SK-N-SH (cell line): ENCODE measurements at regions not wholly inside any gene's neighbourhood (a gene's known extent, or its start where the extent isn't known, plus 50 kb on each side); places are given as distances from the start of the nearest gene placed in this dataset.

Experiments
- CTCF ChIA-PET: fragments of 300-600, 350-600 bp; formaldehyde crosslinking; extraction: SDS; loops from one replicate; lab custom pipeline; 2021; lab: Yijun Ruan, JAX
- POLR2A ChIA-PET: fragments of 350-600 bp; sonication (Branson Sonifier 250); formaldehyde crosslinking; extraction: SDS; loops from one replicate; lab custom pipeline; 2020; ENCODE audit warnings: antibody characterized with exemption, inconsistent platforms; lab: Yijun Ruan, JAX
- DNase-seq: peaks from one replicate; pipeline ENCODE4 v3.0.0; 2012
- H2AFZ ChIP-seq: fragments of 200-600 bp; sonication (generic); 2 replicates; pipeline ENCODE4 v1.8.1; 2016; ENCODE audit warnings: antibody characterized with exemption, mild to moderate bottlenecking, low read depth
- H3F3A ChIP-seq: fragments of 200-600 bp; sonication (generic); replicated peaks from 2 replicates; pipeline ENCODE3; 2016; ENCODE audit warnings: antibody characterized with exemption, mild to moderate bottlenecking; ENCODE audit not compliant: insufficient read depth
- H3K27ac ChIP-seq, 2 experiments: fragments of 200-500 bp in 1 of 2; fragments of 200-600 bp in 1 of 2; sonication (Bioruptor generic) in 1 of 2; sonication (generic), shearing (Covaris generic) in 1 of 2; 2 replicates each; pipeline versions ENCODE4 v1.5.1 to v1.6.1; 2014 to 2016; ENCODE audit warnings: low read depth in 2 of 2, inconsistent platforms in 1 of 2, low read length in 1 of 2, mild to moderate bottlenecking in 1 of 2, mixed read lengths in 1 of 2
- H3K27me3 ChIP-seq: fragments of 200-600 bp; sonication (generic), shearing (Covaris generic); 2 replicates; pipeline ENCODE4 v1.6.1; 2016; ENCODE audit warnings: mixed run types; ENCODE audit not compliant: insufficient read depth
- H3K36me3 ChIP-seq, 2 experiments: fragments of 200-500 bp in 1 of 2; fragments of 200-600 bp in 1 of 2; sonication (Bioruptor generic) in 1 of 2; sonication (generic) in 1 of 2; replicated peaks in 1 of 2; 2 replicates each; pipeline versions ENCODE3 to v1.5.1; 2014 to 2016; ENCODE audit warnings: low read length in 1 of 2, mild to moderate bottlenecking in 1 of 2; ENCODE audit not compliant: insufficient read depth in 2 of 2, control insufficient read depth in 1 of 2
- H3K4me1 ChIP-seq, 2 experiments: fragments of 200-500 bp in 1 of 2; fragments of 200-600 bp in 1 of 2; sonication (Bioruptor generic) in 1 of 2; sonication (generic), shearing (Covaris generic) in 1 of 2; 2 replicates each; pipeline versions ENCODE4 v1.5.1 to v1.6.1; 2014 to 2016; ENCODE audit warnings: low read depth in 1 of 2, low read length in 1 of 2, mixed run types in 1 of 2; ENCODE audit not compliant: insufficient read depth in 2 of 2, control insufficient read depth in 1 of 2
- H3K4me2 ChIP-seq: fragments of 200-600 bp; sonication (generic), shearing (Covaris generic); 2 replicates; pipeline ENCODE4 v1.6.1; 2017; ENCODE audit warnings: mixed run types
- H3K4me3 ChIP-seq, 2 experiments: fragments of 200-500 bp in 1 of 2; fragments of 200-600 bp in 1 of 2; sonication (Bioruptor generic) in 1 of 2; sonication (generic), shearing (Covaris generic) in 1 of 2; 2 replicates each; pipeline versions ENCODE4 v1.5.1 to v1.8.1; 2014 to 2016; ENCODE audit warnings: low read depth in 2 of 2, inconsistent platforms in 1 of 2, low read length in 1 of 2, mild to moderate bottlenecking in 1 of 2, mixed read lengths in 1 of 2, moderate library complexity in 1 of 2
- H3K79me2 ChIP-seq: fragments of 200-600 bp; sonication (generic); 2 replicates; pipeline ENCODE4 v1.8.1; 2017; ENCODE audit warnings: mild to moderate bottlenecking; ENCODE audit not compliant: insufficient read depth
- H3K9ac ChIP-seq: fragments of 200-600 bp; sonication (generic); 2 replicates; pipeline ENCODE4 v1.6.1; 2017; ENCODE audit warnings: mixed run types
- H3K9me2 ChIP-seq: fragments of 200-600 bp; sonication (generic); 2 replicates; pipeline ENCODE4 v1.6.1; 2017; ENCODE audit warnings: mixed run types
- H3K9me3 ChIP-seq: fragments of 200-600 bp; sonication (generic); 2 replicates; pipeline ENCODE4 v1.6.1; 2017; ENCODE audit warnings: mixed run types, mild to moderate bottlenecking, moderate library complexity
- H4K20me1 ChIP-seq: fragments of 200-600 bp; sonication (generic); 2 replicates; pipeline ENCODE4 v1.6.1; 2017; ENCODE audit warnings: mild to moderate bottlenecking, mixed run types; ENCODE audit not compliant: insufficient read depth
- CHD2 ChIP-seq: fragments of 150-350 bp; IDR thresholded peaks from 2 replicates; pipeline ENCODE4 v1.6.1; 2018; ENCODE audit warnings: low read length; ENCODE audit not compliant: partially characterized antibody
- ELF1 ChIP-seq: IDR thresholded peaks from 2 replicates; pipeline ENCODE4 v1.4.0; 2012
- FOSL2 ChIP-seq: IDR thresholded peaks from 2 replicates; pipeline ENCODE4 v1.4.0; 2012; ENCODE audit warnings: low read depth, mild to moderate bottlenecking, moderate library complexity, borderline replicate concordance
- FOXJ3 ChIP-seq: sonication (generic); formaldehyde crosslinking; IDR thresholded peaks from 2 replicates; pipeline ENCODE4 v1.5.1; 2020; ENCODE audit warnings: mild to moderate bottlenecking, missing genetic modification reagents
- MEF2A ChIP-seq: IDR thresholded peaks from 2 replicates; pipeline ENCODE4 v1.4.0; 2012; ENCODE audit warnings: low read depth, borderline replicate concordance
- NFIC ChIP-seq: IDR thresholded peaks from 2 replicates; pipeline ENCODE4 v1.4.0; 2012; ENCODE audit warnings: borderline replicate concordance
- NRF1 ChIP-seq: IDR thresholded peaks from 2 replicates; pipeline ENCODE4 v1.6.1; 2012; ENCODE audit warnings: low read depth, mild to moderate bottlenecking, low read length
- RXRA ChIP-seq: IDR thresholded peaks from 2 replicates; pipeline ENCODE4 v1.4.0; 2012; ENCODE audit warnings: low read depth, mild to moderate bottlenecking, borderline replicate concordance
- TAF1 ChIP-seq: IDR thresholded peaks from 2 replicates; pipeline ENCODE4 v1.6.1; 2012; ENCODE audit warnings: low read depth, mild to moderate bottlenecking, low read length, moderate library complexity, borderline replicate concordance
- YY1 ChIP-seq: IDR thresholded peaks from 2 replicates; pipeline ENCODE4 v1.4.0; 2012; ENCODE audit warnings: low read depth, mild to moderate bottlenecking
- WGBS: methylation state at CpG from one replicate; pipeline ENCODE4 v1.1.6; 2017; ENCODE audit warnings: low lambda C conversion rate; 5-methylcytosine and 5-hydroxymethylcytosine counted together
- TF ChIP-seq, protein P1 (sequence below): IDR thresholded peaks from 2 replicates; pipeline ENCODE4 v1.6.1; 2012; ENCODE audit warnings: mild to moderate bottlenecking, low read depth, low read length, moderate library complexity
- TF ChIP-seq, protein P2 (sequence below): fragments of 150-350 bp; IDR thresholded peaks from 2 replicates; pipeline ENCODE4 v1.6.1; 2016; ENCODE audit warnings: mild to moderate bottlenecking, low read depth, low read length
- TF ChIP-seq, protein P3 (sequence below): IDR thresholded peaks from 2 replicates; pipeline ENCODE4 v1.4.0; 2012; ENCODE audit warnings: low read depth
- TF ChIP-seq, protein P4 (sequence below): IDR thresholded peaks from 2 replicates; pipeline ENCODE4; 2012

DNA sequence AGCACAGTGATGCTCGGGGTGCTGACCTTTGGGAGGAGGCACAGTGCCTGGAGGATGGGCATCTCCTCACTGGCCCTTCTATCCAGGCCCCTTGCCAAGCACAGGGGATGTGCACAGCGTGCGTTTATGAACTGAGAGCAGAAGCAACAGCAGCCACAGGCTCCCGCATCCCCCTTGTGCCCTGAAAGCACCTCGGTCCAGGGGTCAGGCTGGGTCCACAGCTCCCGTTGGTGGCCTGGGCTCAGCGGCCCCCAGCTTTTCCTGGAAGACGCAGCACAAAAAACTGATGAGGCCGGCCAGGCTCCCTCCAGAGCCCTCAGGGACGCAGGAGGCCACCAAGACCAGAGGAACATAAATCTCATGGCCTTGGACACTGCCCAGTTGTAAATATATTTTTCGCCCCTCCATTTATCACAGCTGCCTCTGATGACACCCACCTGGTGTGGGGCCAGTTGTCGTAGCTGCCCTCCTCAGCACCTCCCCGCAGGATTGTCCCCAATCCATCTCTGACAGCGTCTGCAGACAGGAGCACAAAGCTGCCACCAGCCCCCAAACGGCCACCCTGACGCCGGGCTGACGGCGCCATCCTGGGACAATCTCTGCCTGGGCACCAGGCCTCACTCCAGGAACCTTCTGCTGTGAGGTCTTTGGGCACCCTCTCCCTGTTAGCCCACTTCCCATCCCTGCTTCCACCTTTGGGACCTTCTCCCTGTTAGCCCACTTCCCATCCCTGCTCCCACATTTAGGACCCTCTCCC is 203.1 kb downstream of the BRD1 start:
- no peaks in the 10 kb centered on the region for H3K79me2 ChIP-seq
- H3K4me2 ChIP-seq = no peak overlapping the region
- H3K4me3 ChIP-seq = no peak overlapping the region
- WGBS = 13% methylated on average over 12 of the region's 19 CpGs
- peaks cover 0 to 4% of the 10 kb centered on the region in 2 experiments; a peak in 1 of 4 replicates for H3K4me1 ChIP-seq
- no peak overlapping the region for H2AFZ ChIP-seq
- no peaks in the 10 kb centered on the region for H3F3A ChIP-seq
- CTCF ChIA-PET = interaction anchor here (0.5 kb wide), 1 partner anchor 9 kb away, joined by 3 read pairs; no protein-coding TSS in a partner anchor
- no peak overlapping the region for H3K27ac ChIP-seq
- TF ChIP-seq, protein P1, sequence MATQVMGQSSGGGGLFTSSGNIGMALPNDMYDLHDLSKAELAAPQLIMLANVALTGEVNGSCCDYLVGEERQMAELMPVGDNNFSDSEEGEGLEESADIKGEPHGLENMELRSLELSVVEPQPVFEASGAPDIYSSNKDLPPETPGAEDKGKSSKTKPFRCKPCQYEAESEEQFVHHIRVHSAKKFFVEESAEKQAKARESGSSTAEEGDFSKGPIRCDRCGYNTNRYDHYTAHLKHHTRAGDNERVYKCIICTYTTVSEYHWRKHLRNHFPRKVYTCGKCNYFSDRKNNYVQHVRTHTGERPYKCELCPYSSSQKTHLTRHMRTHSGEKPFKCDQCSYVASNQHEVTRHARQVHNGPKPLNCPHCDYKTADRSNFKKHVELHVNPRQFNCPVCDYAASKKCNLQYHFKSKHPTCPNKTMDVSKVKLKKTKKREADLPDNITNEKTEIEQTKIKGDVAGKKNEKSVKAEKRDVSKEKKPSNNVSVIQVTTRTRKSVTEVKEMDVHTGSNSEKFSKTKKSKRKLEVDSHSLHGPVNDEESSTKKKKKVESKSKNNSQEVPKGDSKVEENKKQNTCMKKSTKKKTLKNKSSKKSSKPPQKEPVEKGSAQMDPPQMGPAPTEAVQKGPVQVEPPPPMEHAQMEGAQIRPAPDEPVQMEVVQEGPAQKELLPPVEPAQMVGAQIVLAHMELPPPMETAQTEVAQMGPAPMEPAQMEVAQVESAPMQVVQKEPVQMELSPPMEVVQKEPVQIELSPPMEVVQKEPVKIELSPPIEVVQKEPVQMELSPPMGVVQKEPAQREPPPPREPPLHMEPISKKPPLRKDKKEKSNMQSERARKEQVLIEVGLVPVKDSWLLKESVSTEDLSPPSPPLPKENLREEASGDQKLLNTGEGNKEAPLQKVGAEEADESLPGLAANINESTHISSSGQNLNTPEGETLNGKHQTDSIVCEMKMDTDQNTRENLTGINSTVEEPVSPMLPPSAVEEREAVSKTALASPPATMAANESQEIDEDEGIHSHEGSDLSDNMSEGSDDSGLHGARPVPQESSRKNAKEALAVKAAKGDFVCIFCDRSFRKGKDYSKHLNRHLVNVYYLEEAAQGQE = no peak
- TF ChIP-seq RXRA (no peak), TAF1 (no peak), FOXJ3 (no peak), NFIC (no peak), YY1 (no peak), FOSL2 (no peak), MEF2A (no peak), ELF1 (no peak), CHD2 (no peak), NRF1 (no peak)
- TF ChIP-seq, protein P2, sequence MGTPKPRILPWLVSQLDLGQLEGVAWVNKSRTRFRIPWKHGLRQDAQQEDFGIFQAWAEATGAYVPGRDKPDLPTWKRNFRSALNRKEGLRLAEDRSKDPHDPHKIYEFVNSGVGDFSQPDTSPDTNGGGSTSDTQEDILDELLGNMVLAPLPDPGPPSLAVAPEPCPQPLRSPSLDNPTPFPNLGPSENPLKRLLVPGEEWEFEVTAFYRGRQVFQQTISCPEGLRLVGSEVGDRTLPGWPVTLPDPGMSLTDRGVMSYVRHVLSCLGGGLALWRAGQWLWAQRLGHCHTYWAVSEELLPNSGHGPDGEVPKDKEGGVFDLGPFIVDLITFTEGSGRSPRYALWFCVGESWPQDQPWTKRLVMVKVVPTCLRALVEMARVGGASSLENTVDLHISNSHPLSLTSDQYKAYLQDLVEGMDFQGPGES = no peak
- TF ChIP-seq, protein P3, sequence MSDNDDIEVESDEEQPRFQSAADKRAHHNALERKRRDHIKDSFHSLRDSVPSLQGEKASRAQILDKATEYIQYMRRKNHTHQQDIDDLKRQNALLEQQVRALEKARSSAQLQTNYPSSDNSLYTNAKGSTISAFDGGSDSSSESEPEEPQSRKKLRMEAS = no peak
- TF ChIP-seq, protein P4, sequence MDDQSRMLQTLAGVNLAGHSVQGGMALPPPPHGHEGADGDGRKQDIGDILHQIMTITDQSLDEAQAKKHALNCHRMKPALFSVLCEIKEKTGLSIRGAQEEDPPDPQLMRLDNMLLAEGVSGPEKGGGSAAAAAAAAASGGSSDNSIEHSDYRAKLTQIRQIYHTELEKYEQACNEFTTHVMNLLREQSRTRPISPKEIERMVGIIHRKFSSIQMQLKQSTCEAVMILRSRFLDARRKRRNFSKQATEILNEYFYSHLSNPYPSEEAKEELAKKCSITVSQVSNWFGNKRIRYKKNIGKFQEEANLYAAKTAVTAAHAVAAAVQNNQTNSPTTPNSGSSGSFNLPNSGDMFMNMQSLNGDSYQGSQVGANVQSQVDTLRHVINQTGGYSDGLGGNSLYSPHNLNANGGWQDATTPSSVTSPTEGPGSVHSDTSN = no peak
- H3K36me3 ChIP-seq = no peaks in the 10 kb centered on the region
- no peak for DNase-seq
- no peaks in the 10 kb centered on the region; the same call in 1 of the 2 replicates for H3K27me3 ChIP-seq
- no peak overlapping the region for H3K9ac ChIP-seq
- no peaks in the 10 kb centered on the region for H4K20me1 ChIP-seq
- no peaks in the 10 kb centered on the region for H3K9me2 ChIP-seq
- H3K9me3 ChIP-seq = no peaks in the 10 kb centered on the region
- POLR2A ChIA-PET = no interaction called here
